CD4-positive, alpha-beta T cell (primary cell): ENCODE measurements at regions not wholly inside any gene's neighbourhood (a gene's known extent, or its start where the extent isn't known, plus 50 kb on each side); places are given as distances from the start of the nearest gene placed in this dataset.

Source experiments
- ATAC-seq: fragments of 200-7000 bp; cut with Tn5 transposase; one replicate; pipeline ENCODE4 v1.10.0; 2022; ENCODE audit warnings: mild to moderate bottlenecking; ENCODE audit not compliant: poor library complexity
- CTCF ChIA-PET: fragments of 350-600 bp; sonication (Branson Sonifier 250); formaldehyde crosslinking; loops from one replicate; lab custom pipeline; 2021; ENCODE audit warnings: antibody characterized with exemption, inconsistent platforms; lab: Charles Lee
- POLR2A ChIA-PET: fragments of 350-600 bp; sonication (Branson Sonifier 250); formaldehyde crosslinking; loops from one replicate; lab custom pipeline; 2021; ENCODE audit warnings: antibody characterized with exemption, inconsistent platforms; lab: Charles Lee
- DNase-seq, 14 experiments: peaks; one replicate each; pipeline ENCODE4 v3.0.0-alpha.2; 2013 to 2020; ENCODE audit warnings: mixed read lengths in 2 of 14
- H3K27ac ChIP-seq, 2 donors: one replicate each; pipeline versions ENCODE4 v1.5.1 to v1.7.0; 2013; ENCODE audit warnings: low read length in 2 of 2, low read depth in 1 of 2, mild to moderate bottlenecking in 1 of 2
- H3K27me3 ChIP-seq, 2 experiments: 1 replicate in 1 of 2; 2 replicates in 1 of 2; pipeline versions ENCODE4 v1.6.1 to v1.7.0; 2013; ENCODE audit warnings: low read length in 2 of 2, control low read depth in 1 of 2, mild to moderate bottlenecking in 1 of 2, moderate library complexity in 1 of 2; ENCODE audit not compliant: insufficient read depth in 2 of 2, control insufficient read depth in 1 of 2
- H3K36me3 ChIP-seq: one replicate; pipeline ENCODE4 v1.6.1; 2013; ENCODE audit warnings: low read length, control low read depth; ENCODE audit not compliant: insufficient read depth
- H3K4me1 ChIP-seq: one replicate; pipeline ENCODE4 v1.6.1; 2013; ENCODE audit warnings: low read length, control low read depth; ENCODE audit not compliant: insufficient read depth
- H3K4me3 ChIP-seq: one replicate; pipeline ENCODE4 v1.5.1; 2013; ENCODE audit warnings: mild to moderate bottlenecking, low read length, moderate library complexity
- H3K9me3 ChIP-seq, 2 experiments: 1 replicate in 1 of 2; 2 replicates in 1 of 2; pipeline versions ENCODE4 v1.6.1 to v1.7.0; 2013; ENCODE audit warnings: low read length in 2 of 2, mild to moderate bottlenecking in 2 of 2, control low read depth in 1 of 2, moderate library complexity in 1 of 2; ENCODE audit not compliant: control insufficient read depth in 1 of 2, insufficient read depth in 1 of 2
- H3K27ac Mint-ChIP-seq: one replicate; pipeline ENCODE4 v1.8.0; 2020; ENCODE audit warnings: mixed read lengths
- H3K27me3 Mint-ChIP-seq: one replicate; pipeline ENCODE4 v1.8.0; 2021; ENCODE audit warnings: mixed read lengths
- H3K36me3 Mint-ChIP-seq: one replicate; pipeline ENCODE4 v1.8.0; 2021; ENCODE audit warnings: low read depth, mixed read lengths
- H3K4me1 Mint-ChIP-seq: one replicate; pipeline ENCODE4 v1.8.0; 2021; ENCODE audit warnings: low read depth, mixed read lengths
- H3K4me3 Mint-ChIP-seq: one replicate; pipeline ENCODE4 v1.8.0; 2020; ENCODE audit warnings: mild to moderate bottlenecking, mixed read lengths
- H3K9me3 Mint-ChIP-seq: one replicate; pipeline ENCODE4 v1.8.0; 2020; ENCODE audit warnings: mixed read lengths
- CTCF ChIP-seq: fragments of 200-600 bp; IDR thresholded peaks from one replicate; pipeline ENCODE4 v1.8.0; 2022; ENCODE audit warnings: antibody characterized with exemption, mild to moderate bottlenecking
- intact Hi-C, 2 experiments: fragments of 100-400 bp; cut with DNase I in 1 of 2; cut with micrococcal nuclease in 1 of 2; formaldehyde crosslinking; loops; one replicate each; pipeline versions ENCODE4 v1.15.1 to v1.9.0; 2023 to 2025; cut with DNase I, micrococcal nuclease

GRCh38 chr9:30125881-30126280, 2258.6 kb upstream of the ACO1 start:
- H3K9me3 ChIP-seq = no peaks in the 10 kb centered on the region
- Mint-ChIP-seq H3K36me3 (no peaks in the 10 kb centered on the region), H3K27ac (no peak overlapping the region), H3K4me3 (no peak overlapping the region), H3K4me1 (no peaks in the 10 kb centered on the region), H3K27me3 (no peaks in the 10 kb centered on the region), H3K9me3 (no peaks in the 10 kb centered on the region)
- ChIA-PET POLR2A (no interaction called here), CTCF (no interaction called here)
- DNase-seq (no peak), ATAC-seq (no peak)
- TF ChIP-seq CTCF = no peak
- intact Hi-C loops = no loop called here
- no peaks in the 10 kb centered on the region for H3K4me1 ChIP-seq
- no peaks in the 10 kb centered on the region for H3K27me3 ChIP-seq
- no peak overlapping the region for H3K27ac ChIP-seq
- no peaks in the 10 kb centered on the region for H3K36me3 ChIP-seq
- H3K4me3 ChIP-seq = no peak overlapping the region

- Mint-ChIP-seq H3K36me3 (no peaks in the 10 kb centered on the region), H3K4me1 (no peaks in the 10 kb centered on the region), H3K4me3 (no peak overlapping the region), H3K9me3 (no peaks in the 10 kb centered on the region), H3K27ac (no peak overlapping the region), H3K27me3 (no peaks in the 10 kb centered on the region)
- ATAC-seq = no peak
- CTCF ChIA-PET = no interaction called here
- H3K36me3 ChIP-seq = no peaks in the 10 kb centered on the region
- no peak overlapping the region for H3K27ac ChIP-seq
- TF ChIP-seq CTCF = no peak
- intact Hi-C loops = no loop called here
- H3K4me1 ChIP-seq = no peaks in the 10 kb centered on the region
- no peak for DNase-seq
- no peaks in the 10 kb centered on the region for H3K27me3 ChIP-seq
- H3K4me3 ChIP-seq = no peak overlapping the region
- H3K9me3 ChIP-seq = no peaks in the 10 kb centered on the region
- POLR2A ChIA-PET = no interaction called here
Observed at GRCh38 chr9:30127371-30127770, 2257.1 kb upstream of the ACO1 start.

- DNase-seq (no peak), ATAC-seq (no peak)
- Histone ChIP-seq H3K4me1 (no peaks in the 10 kb centered on the region), H3K36me3 (no peaks in the 10 kb centered on the region), H3K4me3 (no peak overlapping the region), H3K9me3 (no peaks in the 10 kb centered on the region), H3K27ac (no peak overlapping the region), H3K27me3 (no peaks in the 10 kb centered on the region)
- intact Hi-C loops = no loop called here
- Mint-ChIP-seq H3K9me3 (peaks cover 5% of the 10 kb centered on the region), H3K27ac (no peak overlapping the region), H3K4me3 (no peak overlapping the region), H3K4me1 (no peaks in the 10 kb centered on the region), H3K36me3 (no peaks in the 10 kb centered on the region), H3K27me3 (no peaks in the 10 kb centered on the region)
- ChIA-PET POLR2A (no interaction called here), CTCF (no interaction called here)
- TF ChIP-seq CTCF = no peak
Observed at GRCh38 chr9:30140407-30140806, 2244.0 kb upstream of the ACO1 start.
